SJCRH30 (cell line): ENCODE measurements at regions not wholly inside any gene's neighbourhood (a gene's known extent, or its start where the extent isn't known, plus 50 kb on each side); places are given as distances from the start of the nearest gene placed in this dataset.

Experiments used
- DNase-seq, 2 experiments: peaks; one replicate each; pipeline ENCODE4 v3.0.0-alpha.2; 2015 to 2020
- H3K27ac ChIP-seq: fragments of 250-450 bp; sonication (Bioruptor Pico); 2 replicates; pipeline ENCODE4 v1.5.1; 2020; ENCODE audit warnings: mild to moderate bottlenecking, moderate library complexity
- H3K27me3 ChIP-seq: fragments of 250-450 bp; sonication (Bioruptor Pico); 2 replicates; pipeline ENCODE4 v1.5.1; 2020; ENCODE audit warnings: mild to moderate bottlenecking, moderate library complexity
- H3K36me3 ChIP-seq: fragments of 250-450 bp; sonication (Bioruptor Pico); 2 replicates; pipeline ENCODE4 v1.5.1; 2020; ENCODE audit warnings: mild to moderate bottlenecking, moderate library complexity
- H3K4me1 ChIP-seq: fragments of 250-450 bp; sonication (Bioruptor Pico); 2 replicates; pipeline ENCODE4 v1.5.1; 2020; ENCODE audit warnings: mild to moderate bottlenecking, moderate library complexity
- H3K4me3 ChIP-seq: fragments of 250-450 bp; sonication (Bioruptor Pico); 2 replicates; pipeline ENCODE4 v1.5.1; 2020; ENCODE audit warnings: mild to moderate bottlenecking, moderate library complexity
- H3K9me3 ChIP-seq: fragments of 250-450 bp; sonication (Bioruptor Pico); replicated peaks from 2 replicates; pipeline ENCODE4 v1.5.1; 2020; ENCODE audit warnings: mild to moderate bottlenecking, moderate library complexity

GRCh38 chrX:138771047-138771446 lies 59.5 kb upstream of the FGF13 start:
- H3K9me3 ChIP-seq: no peaks in the 10 kb centered on the region
- no peak for DNase-seq
- H3K4me1 ChIP-seq: no peaks in the 10 kb centered on the region
- no peak overlapping the region for H3K27ac ChIP-seq
- H3K4me3 ChIP-seq: no peak overlapping the region
- H3K27me3 ChIP-seq: no peaks in the 10 kb centered on the region
- no peaks in the 10 kb centered on the region for H3K36me3 ChIP-seq

- Histone ChIP-seq H3K27me3 (no peaks in the 10 kb centered on the region), H3K4me3 (no peak overlapping the region), H3K36me3 (no peaks in the 10 kb centered on the region), H3K27ac (no peak overlapping the region), H3K9me3 (no peaks in the 10 kb centered on the region), H3K4me1 (no peaks in the 10 kb centered on the region)
- DNase-seq: no peak
These were observed 58.4 kb upstream of the FGF13 start for GRCh38 chrX:138769918-138770317.

GRCh38 chrX:138765051-138765450 lies 53.5 kb upstream of the FGF13 start:
- H3K4me1 ChIP-seq: no peaks in the 10 kb centered on the region
- no peak for DNase-seq
- H3K36me3 ChIP-seq: no peaks in the 10 kb centered on the region
- H3K27me3 ChIP-seq: no peaks in the 10 kb centered on the region
- no peak overlapping the region for H3K4me3 ChIP-seq
- no peak overlapping the region for H3K27ac ChIP-seq
- no peaks in the 10 kb centered on the region for H3K9me3 ChIP-seq

- no peak overlapping the region for H3K27ac ChIP-seq
- H3K4me1 ChIP-seq: no peaks in the 10 kb centered on the region
- H3K9me3 ChIP-seq: no peaks in the 10 kb centered on the region
- DNase-seq: no peak
- no peaks in the 10 kb centered on the region for H3K27me3 ChIP-seq
- no peaks in the 10 kb centered on the region for H3K36me3 ChIP-seq
- H3K4me3 ChIP-seq: no peak overlapping the region
These were observed 52.2 kb upstream of the FGF13 start for GRCh38 chrX:138763761-138764160.

- H3K9me3 ChIP-seq: no peaks in the 10 kb centered on the region
- DNase-seq: no peak
- no peaks in the 10 kb centered on the region for H3K27me3 ChIP-seq
- no peak overlapping the region for H3K27ac ChIP-seq
- 0 out of 2 replicates have a peak, but pooled peaks cover 4% of the 10 kb centered on the region for H3K4me1 ChIP-seq
- no peak overlapping the region for H3K4me3 ChIP-seq
- no peaks in the 10 kb centered on the region for H3K36me3 ChIP-seq
These were observed 49.9 kb upstream of the FGF13 start for GRCh38 chrX:138761380-138761779.
